ENCODE measurements at regions not wholly inside any gene's neighbourhood (a gene's known extent, or its start where the extent isn't known, plus 50 kb on each side); places are given as distances from the start of the nearest gene placed in this dataset.

- Histone ChIP-seq H3K4me1 (replicated peaks in 1 of 2) (no peaks in the 10 kb centered on the region), H3K9me3 (replicated peaks in 1 of 3) (no peaks in the 10 kb centered on the region), H3K36me3 (replicated peaks in 1 of 2) (no peaks in the 10 kb centered on the region), H3K4me3 (no peak overlapping the region), H3K27me3 (peaks cover 19% of the 10 kb centered on the region), H3K27ac (no peak overlapping the region)
- peak in 1 of 7 donors; percentile 14 for DNase-seq
- intact Hi-C loops (cut with DNase I), result no loop called here
- TF ChIP-seq CTCF (IDR thresholded peaks at IDR 0.05) (no peak), POLR2A (IDR thresholded peaks at IDR 0.05) (no peak)
- WGBS, 4 donors, result 66 to 79% (median 73%) methylated on average over 5 of the region's 5 CpGs
Measured at GRCh38 chr3:127419182-127419581, 131.3 kb upstream of the PRR20G start.

- TF ChIP-seq POLR2A (IDR thresholded peaks at IDR 0.05) (no peak), CTCF (IDR thresholded peaks at IDR 0.05) (no peak)
- no peaks in the 10 kb centered on the region for H3K9me3 ChIP-seq (replicated peaks in 1 of 3)
- peak in 1 of 7 donors; percentile 6 for DNase-seq
- 61 to 89% (median 65%) methylated on average over 1 to 4 of the region's 4 CpGs for WGBS, 4 donors
- no peak overlapping the region for H3K4me3 ChIP-seq
- peaks cover 20% of the 10 kb centered on the region for H3K27me3 ChIP-seq
- H3K27ac ChIP-seq, result no peak overlapping the region
- no peaks in the 10 kb centered on the region for H3K36me3 ChIP-seq (replicated peaks in 1 of 2)
- H3K4me1 ChIP-seq (replicated peaks in 1 of 2), result no peaks in the 10 kb centered on the region
- intact Hi-C loops (cut with DNase I), result no loop called here
Measured at GRCh38 chr3:127418560-127419147, 130.8 kb upstream of the PRR20G start.

- 69 to 76% (median 73%) methylated on average over 10 of the region's 10 CpGs for WGBS, 4 donors
- intact Hi-C loops (cut with DNase I), result no loop called here
- TF ChIP-seq CTCF (IDR thresholded peaks at IDR 0.05) (no peak), POLR2A (IDR thresholded peaks at IDR 0.05) (no peak)
- DNase-seq, result peak in 1 of 7 donors; percentile 35
- no peak overlapping the region for H3K27ac ChIP-seq
- no peaks in the 10 kb centered on the region for H3K4me1 ChIP-seq (replicated peaks in 1 of 2)
- peaks cover 17% of the 10 kb centered on the region for H3K27me3 ChIP-seq
- H3K36me3 ChIP-seq (replicated peaks in 1 of 2), result no peaks in the 10 kb centered on the region
- no peak overlapping the region for H3K4me3 ChIP-seq
- H3K9me3 ChIP-seq (replicated peaks in 1 of 3), result no peaks in the 10 kb centered on the region
Measured at GRCh38 chr3:127417709-127418559, 130.1 kb upstream of the PRR20G start.

- Histone ChIP-seq H3K4me3 (no peak overlapping the region), H3K27ac (no peak overlapping the region), H3K27me3 (peaks cover 5% of the 10 kb centered on the region), H3K9me3 (replicated peaks in 1 of 3) (no peaks in the 10 kb centered on the region), H3K4me1 (replicated peaks in 1 of 2) (no peaks in the 10 kb centered on the region), H3K36me3 (replicated peaks in 1 of 2) (no peaks in the 10 kb centered on the region)
- no peak for TF ChIP-seq POLR2A (IDR thresholded peaks at IDR 0.05)
- TF ChIP-seq CTCF (IDR thresholded peaks at IDR 0.05), result no peak
- 37 to 68% (median 54%) methylated on average over 2 of the region's 2 CpGs for WGBS, 4 donors
- peak in 2 of 7 donors; percentile 5 to 17 for DNase-seq
- intact Hi-C loops (cut with DNase I), result no loop called here
Measured at GRCh38 chr3:127413871-127414270, 126.0 kb upstream of the PRR20G start.
